Neural progenitor cell (in vitro differentiated cells): ENCODE measurements at regions not wholly inside any gene's neighbourhood (a gene's known extent, or its start where the extent isn't known, plus 50 kb on each side); places are given as distances from the start of the nearest gene placed in this dataset.

ENCODE experiments used
- CTCF ChIP-seq: fragments of 200-600 bp; sonication (generic); IDR thresholded peaks from 2 replicates; pipeline ENCODE4 v1.5.1; 2017; ENCODE audit warnings: antibody characterized with exemption, mild to moderate bottlenecking
- EZH2 ChIP-seq: fragments of 200-600 bp; sonication (generic); IDR thresholded peaks from 2 replicates; pipeline ENCODE4 v1.6.1; 2017; ENCODE audit warnings: antibody characterized with exemption, mild to moderate bottlenecking, moderate library complexity
- EZH2phosphoT487 ChIP-seq: fragments of 200-600 bp; sonication (generic); IDR thresholded peaks from 2 replicates; pipeline ENCODE4 v1.6.1; 2017; ENCODE audit warnings: antibody characterized with exemption

- no peak for TF ChIP-seq CTCF
- TF ChIP-seq EZH2, result no peak
- TF ChIP-seq EZH2phosphoT487, result no peak
These were observed 140.6 kb downstream of the URI1 start for GRCh38 chr19:30082611-30083010.
